ENCODE measurements at regions not wholly inside any gene's neighbourhood (a gene's known extent, or its start where the extent isn't known, plus 50 kb on each side); places are given as distances from the start of the nearest gene placed in this dataset.
"Not testable (repeated sequence)": the region's sequence is repeated elsewhere in the genome, so short reads cannot be mapped to it uniquely, and the experiment has no call there.

GRCh38 chr2:111496860-111497259 is 376.1 kb downstream of the BCL2L11 start:
- ATAC-seq; POLR2A ChIA-PET; H3K27me3 ChIP-seq (ENCODE audit: control insufficient read depth, insufficient read depth, low read length); H3K4me3 ChIP-seq (ENCODE audit: low read depth in 2 of 2, low read length in 2 of 2); intact Hi-C loops (cut with micrococcal nuclease; ENCODE audit: unreplicated experiment); in situ Hi-C loops (cut with HindIII; ENCODE audit: low pct_unique_long_range_greater_than_20kb, low sequenced_read_pairs); CTCF ChIA-PET; DNase-seq (ENCODE audit: low read depth, low spot score); H3K9me3 ChIP-seq (ENCODE audit: control insufficient read depth, insufficient read depth, low read depth, low read length); H3K36me3 ChIP-seq (ENCODE audit: control insufficient read depth, insufficient read depth, low read length); H3K4me1 ChIP-seq (ENCODE audit: control insufficient read depth, insufficient read depth, low read length); BruUV-seq (replicated peaks): not testable (repeated sequence)
- peak overlapping the region; percentile 88; the same call in 1 of the 2 replicates for H3K27ac ChIP-seq (ENCODE audit: low read length)

GRCh38 chr2:111497270-111497669 is 376.6 kb downstream of the BCL2L11 start:
- H3K9me3 ChIP-seq (ENCODE audit: control insufficient read depth, insufficient read depth, low read depth, low read length); POLR2A ChIA-PET; intact Hi-C loops (cut with micrococcal nuclease; ENCODE audit: unreplicated experiment); ATAC-seq; H3K4me1 ChIP-seq (ENCODE audit: control insufficient read depth, insufficient read depth, low read length); BruUV-seq (replicated peaks); H3K4me3 ChIP-seq (ENCODE audit: low read depth in 2 of 2, low read length in 2 of 2); CTCF ChIA-PET; in situ Hi-C loops (cut with HindIII; ENCODE audit: low pct_unique_long_range_greater_than_20kb, low sequenced_read_pairs); H3K27ac ChIP-seq (ENCODE audit: low read length); DNase-seq (ENCODE audit: low read depth, low spot score); H3K27me3 ChIP-seq (ENCODE audit: control insufficient read depth, insufficient read depth, low read length); H3K36me3 ChIP-seq (ENCODE audit: control insufficient read depth, insufficient read depth, low read length): not testable (repeated sequence)

- H3K27ac ChIP-seq (ENCODE audit: low read length); DNase-seq (ENCODE audit: low read depth, low spot score); H3K4me1 ChIP-seq (ENCODE audit: control insufficient read depth, insufficient read depth, low read length); H3K36me3 ChIP-seq (ENCODE audit: control insufficient read depth, insufficient read depth, low read length); H3K4me3 ChIP-seq (ENCODE audit: low read depth in 2 of 2, low read length in 2 of 2); H3K9me3 ChIP-seq (ENCODE audit: control insufficient read depth, insufficient read depth, low read depth, low read length); CTCF ChIA-PET; H3K27me3 ChIP-seq (ENCODE audit: control insufficient read depth, insufficient read depth, low read length); intact Hi-C loops (cut with micrococcal nuclease; ENCODE audit: unreplicated experiment); POLR2A ChIA-PET; in situ Hi-C loops (cut with HindIII; ENCODE audit: low pct_unique_long_range_greater_than_20kb, low sequenced_read_pairs); BruUV-seq (replicated peaks); ATAC-seq: not testable (repeated sequence)
Measured at GRCh38 chr2:111500536-111501062, 379.9 kb downstream of the BCL2L11 start.

GRCh38 chr2:111503844-111504570 is 380.0 kb downstream of the ANAPC1 start:
- BruUV-seq (replicated peaks); H3K9me3 ChIP-seq (ENCODE audit: control insufficient read depth, insufficient read depth, low read depth, low read length); H3K4me1 ChIP-seq (ENCODE audit: control insufficient read depth, insufficient read depth, low read length); in situ Hi-C loops (cut with HindIII; ENCODE audit: low pct_unique_long_range_greater_than_20kb, low sequenced_read_pairs); ATAC-seq; H3K36me3 ChIP-seq (ENCODE audit: control insufficient read depth, insufficient read depth, low read length); CTCF ChIA-PET; POLR2A ChIA-PET; intact Hi-C loops (cut with micrococcal nuclease; ENCODE audit: unreplicated experiment); H3K27me3 ChIP-seq (ENCODE audit: control insufficient read depth, insufficient read depth, low read length); DNase-seq (ENCODE audit: low read depth, low spot score); H3K27ac ChIP-seq (ENCODE audit: low read length); H3K4me3 ChIP-seq (ENCODE audit: low read depth in 2 of 2, low read length in 2 of 2): not testable (repeated sequence)

DNA sequence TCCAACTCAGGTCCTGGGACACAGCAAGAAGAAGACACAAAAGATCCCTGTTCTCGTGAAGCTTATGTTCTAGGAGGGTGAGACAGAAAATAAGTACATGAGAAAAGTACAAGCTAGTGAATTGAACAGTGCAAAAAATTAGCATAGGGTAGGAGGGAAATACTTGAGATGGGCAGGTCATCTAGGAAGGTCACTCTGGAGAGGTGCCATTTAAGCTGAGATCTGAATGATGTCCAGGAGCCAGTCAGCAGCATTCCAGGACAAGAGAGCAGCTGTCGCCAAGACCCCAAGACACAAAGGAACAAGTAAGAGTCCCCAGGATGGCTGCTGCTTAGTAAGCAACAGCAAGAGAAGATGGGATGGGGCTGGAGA is 379.4 kb downstream of the ANAPC1 start:
- H3K4me3 ChIP-seq (ENCODE audit: low read depth in 2 of 2, low read length in 2 of 2); DNase-seq (ENCODE audit: low read depth, low spot score); ATAC-seq; in situ Hi-C loops (cut with HindIII; ENCODE audit: low pct_unique_long_range_greater_than_20kb, low sequenced_read_pairs); BruUV-seq (replicated peaks); intact Hi-C loops (cut with micrococcal nuclease; ENCODE audit: unreplicated experiment); H3K27me3 ChIP-seq (ENCODE audit: control insufficient read depth, insufficient read depth, low read length); H3K36me3 ChIP-seq (ENCODE audit: control insufficient read depth, insufficient read depth, low read length); POLR2A ChIA-PET; H3K27ac ChIP-seq (ENCODE audit: low read length); H3K4me1 ChIP-seq (ENCODE audit: control insufficient read depth, insufficient read depth, low read length); H3K9me3 ChIP-seq (ENCODE audit: control insufficient read depth, insufficient read depth, low read depth, low read length); CTCF ChIA-PET: not testable (repeated sequence)

DNA sequence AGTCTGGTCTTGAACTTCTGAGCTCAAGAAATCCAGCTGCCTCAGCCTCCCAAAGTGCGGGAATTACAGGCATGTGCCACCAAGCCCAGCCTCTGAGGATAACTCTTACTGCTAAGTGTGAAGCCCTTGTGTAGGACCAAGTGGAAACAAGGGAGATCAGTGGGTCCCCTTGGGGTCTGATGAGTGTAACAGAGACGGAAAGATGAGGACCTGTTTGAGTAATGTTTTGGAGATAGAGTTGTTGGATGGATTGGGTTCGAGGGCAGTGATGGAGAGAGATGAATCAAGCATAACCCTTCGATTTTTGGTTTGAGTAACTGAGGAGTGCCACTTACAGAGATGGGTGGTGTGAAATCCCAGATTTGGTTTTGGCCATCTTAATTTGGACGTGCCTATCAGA is 378.7 kb downstream of the ANAPC1 start:
- ATAC-seq; H3K4me3 ChIP-seq (ENCODE audit: low read depth in 2 of 2, low read length in 2 of 2); POLR2A ChIA-PET; intact Hi-C loops (cut with micrococcal nuclease; ENCODE audit: unreplicated experiment); H3K9me3 ChIP-seq (ENCODE audit: control insufficient read depth, insufficient read depth, low read depth, low read length); H3K36me3 ChIP-seq (ENCODE audit: control insufficient read depth, insufficient read depth, low read length); DNase-seq (ENCODE audit: low read depth, low spot score); BruUV-seq (replicated peaks); H3K27me3 ChIP-seq (ENCODE audit: control insufficient read depth, insufficient read depth, low read length); H3K4me1 ChIP-seq (ENCODE audit: control insufficient read depth, insufficient read depth, low read length); H3K27ac ChIP-seq (ENCODE audit: low read length); CTCF ChIA-PET; in situ Hi-C loops (cut with HindIII; ENCODE audit: low pct_unique_long_range_greater_than_20kb, low sequenced_read_pairs): not testable (repeated sequence)

DNA sequence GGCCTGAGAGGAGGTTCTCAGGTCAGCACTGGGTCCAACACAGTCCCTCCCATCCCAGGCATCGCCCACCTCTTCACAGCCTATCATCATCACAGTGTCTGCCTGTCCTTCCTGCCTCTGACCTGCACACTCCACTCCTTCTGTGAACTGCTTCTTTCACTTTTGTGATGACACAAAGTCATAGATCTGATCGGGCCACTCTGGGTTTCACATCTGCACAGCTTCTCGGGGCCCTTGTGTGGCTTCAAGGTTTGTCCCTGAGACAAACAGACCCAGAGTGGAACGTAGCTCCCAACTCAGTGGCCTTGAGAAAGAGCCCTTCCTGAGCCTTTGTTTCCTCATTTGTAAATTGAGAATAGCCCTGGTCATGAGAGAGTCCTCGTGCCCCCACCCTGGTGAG is 377.1 kb downstream of the ANAPC1 start:
- H3K27ac ChIP-seq (ENCODE audit: low read length); H3K27me3 ChIP-seq (ENCODE audit: control insufficient read depth, insufficient read depth, low read length); BruUV-seq (replicated peaks); H3K36me3 ChIP-seq (ENCODE audit: control insufficient read depth, insufficient read depth, low read length); DNase-seq (ENCODE audit: low read depth, low spot score); H3K4me3 ChIP-seq (ENCODE audit: low read depth in 2 of 2, low read length in 2 of 2); intact Hi-C loops (cut with micrococcal nuclease; ENCODE audit: unreplicated experiment); POLR2A ChIA-PET; ATAC-seq; in situ Hi-C loops (cut with HindIII; ENCODE audit: low pct_unique_long_range_greater_than_20kb, low sequenced_read_pairs); CTCF ChIA-PET; H3K4me1 ChIP-seq (ENCODE audit: control insufficient read depth, insufficient read depth, low read length); H3K9me3 ChIP-seq (ENCODE audit: control insufficient read depth, insufficient read depth, low read depth, low read length): not testable (repeated sequence)
